ENCODE measurements at regions not wholly inside any gene's neighbourhood (a gene's known extent, or its start where the extent isn't known, plus 50 kb on each side); places are given as distances from the start of the nearest gene placed in this dataset.

DNA sequence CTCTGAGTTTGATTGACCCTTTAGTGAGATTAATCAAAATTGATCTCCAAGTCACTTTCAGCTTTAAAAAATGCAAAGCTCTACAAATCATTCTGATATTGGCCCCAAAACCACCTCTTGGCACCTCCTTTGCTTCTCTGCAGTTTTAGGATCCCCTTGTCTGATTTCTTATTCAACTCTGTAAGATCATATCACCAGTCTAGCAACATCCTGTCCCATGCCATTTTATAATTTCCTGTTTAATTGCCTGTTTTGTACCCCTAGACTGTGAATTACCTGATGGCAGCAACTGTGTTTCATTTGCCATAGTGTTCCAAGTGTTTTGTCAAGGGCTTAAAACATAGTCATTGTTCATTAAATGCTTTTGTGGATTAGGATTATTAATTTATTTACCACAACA, 406.3 kb upstream of the TRIB2 start:
- DNase-seq (no peak), ATAC-seq (ENCODE audit: low read depth) (no peak)
- Mint-ChIP-seq H3K4me3 (no peak overlapping the region), H3K27me3 (no peaks in the 10 kb centered on the region), H3K27ac (no peak overlapping the region), H3K36me3 (ENCODE audit: low read depth) (no peaks in the 10 kb centered on the region), H3K4me1 (peaks cover 17% of the 10 kb centered on the region), H3K9me3 (no peaks in the 10 kb centered on the region)
- TF ChIP-seq, protein P1, sequence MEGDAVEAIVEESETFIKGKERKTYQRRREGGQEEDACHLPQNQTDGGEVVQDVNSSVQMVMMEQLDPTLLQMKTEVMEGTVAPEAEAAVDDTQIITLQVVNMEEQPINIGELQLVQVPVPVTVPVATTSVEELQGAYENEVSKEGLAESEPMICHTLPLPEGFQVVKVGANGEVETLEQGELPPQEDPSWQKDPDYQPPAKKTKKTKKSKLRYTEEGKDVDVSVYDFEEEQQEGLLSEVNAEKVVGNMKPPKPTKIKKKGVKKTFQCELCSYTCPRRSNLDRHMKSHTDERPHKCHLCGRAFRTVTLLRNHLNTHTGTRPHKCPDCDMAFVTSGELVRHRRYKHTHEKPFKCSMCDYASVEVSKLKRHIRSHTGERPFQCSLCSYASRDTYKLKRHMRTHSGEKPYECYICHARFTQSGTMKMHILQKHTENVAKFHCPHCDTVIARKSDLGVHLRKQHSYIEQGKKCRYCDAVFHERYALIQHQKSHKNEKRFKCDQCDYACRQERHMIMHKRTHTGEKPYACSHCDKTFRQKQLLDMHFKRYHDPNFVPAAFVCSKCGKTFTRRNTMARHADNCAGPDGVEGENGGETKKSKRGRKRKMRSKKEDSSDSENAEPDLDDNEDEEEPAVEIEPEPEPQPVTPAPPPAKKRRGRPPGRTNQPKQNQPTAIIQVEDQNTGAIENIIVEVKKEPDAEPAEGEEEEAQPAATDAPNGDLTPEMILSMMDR (IDR thresholded peaks at IDR 0.05), result no peak
- intact Hi-C loops (cut with micrococcal nuclease), result no loop called here
- ChIA-PET CTCF (no interaction called here), POLR2A (no interaction called here)

DNA sequence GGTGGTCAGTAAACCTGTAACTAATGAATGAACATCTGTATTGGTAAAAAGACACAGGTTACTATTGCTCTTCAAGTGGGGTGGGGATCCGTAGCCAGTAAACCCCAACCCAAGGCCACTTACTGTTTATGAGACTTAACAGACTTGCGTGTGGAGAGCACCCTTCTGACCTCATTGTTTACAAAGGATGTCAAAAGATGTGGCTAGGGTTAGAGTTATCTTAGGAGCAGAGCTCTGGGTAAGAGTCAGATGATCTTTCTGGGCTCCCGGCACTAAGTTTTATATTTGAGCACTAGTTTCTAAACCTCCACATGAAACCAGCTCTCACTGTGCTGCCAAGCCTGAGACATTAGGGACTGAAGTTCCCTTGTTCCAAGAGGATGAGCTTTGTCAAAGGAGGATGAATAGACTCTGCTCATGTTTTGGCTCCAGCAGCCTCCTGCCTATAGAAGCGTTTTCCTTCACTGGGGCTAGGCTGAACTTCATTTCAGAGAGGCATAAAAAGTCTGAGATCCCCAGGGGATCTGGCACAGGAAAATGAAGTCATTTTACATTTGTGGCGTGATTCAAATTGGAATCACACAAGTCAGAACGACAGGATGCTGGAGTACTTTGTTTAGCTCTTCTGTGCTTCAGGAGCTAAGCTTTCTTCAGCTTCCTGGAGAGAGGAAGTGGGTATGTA, 403.1 kb upstream of the TRIB2 start:
- Mint-ChIP-seq H3K27me3 (no peaks in the 10 kb centered on the region), H3K27ac (no peak overlapping the region), H3K4me1 (peaks cover 17% of the 10 kb centered on the region), H3K9me3 (no peaks in the 10 kb centered on the region), H3K36me3 (ENCODE audit: low read depth) (no peaks in the 10 kb centered on the region), H3K4me3 (no peak overlapping the region)
- DNase-seq, result no peak
- intact Hi-C loops (cut with micrococcal nuclease), result no loop called here
- TF ChIP-seq, protein P1 (IDR thresholded peaks at IDR 0.05), result no peak
- CTCF ChIA-PET, result no interaction called here
- POLR2A ChIA-PET, result interaction anchor here (0.6 to 0.9 kb wide), 2 partner anchors 293 to 404 kb away, joined by 3 to 17 read pairs; no protein-coding TSS in a partner anchor
- ATAC-seq (ENCODE audit: low read depth), result no peak

DNA sequence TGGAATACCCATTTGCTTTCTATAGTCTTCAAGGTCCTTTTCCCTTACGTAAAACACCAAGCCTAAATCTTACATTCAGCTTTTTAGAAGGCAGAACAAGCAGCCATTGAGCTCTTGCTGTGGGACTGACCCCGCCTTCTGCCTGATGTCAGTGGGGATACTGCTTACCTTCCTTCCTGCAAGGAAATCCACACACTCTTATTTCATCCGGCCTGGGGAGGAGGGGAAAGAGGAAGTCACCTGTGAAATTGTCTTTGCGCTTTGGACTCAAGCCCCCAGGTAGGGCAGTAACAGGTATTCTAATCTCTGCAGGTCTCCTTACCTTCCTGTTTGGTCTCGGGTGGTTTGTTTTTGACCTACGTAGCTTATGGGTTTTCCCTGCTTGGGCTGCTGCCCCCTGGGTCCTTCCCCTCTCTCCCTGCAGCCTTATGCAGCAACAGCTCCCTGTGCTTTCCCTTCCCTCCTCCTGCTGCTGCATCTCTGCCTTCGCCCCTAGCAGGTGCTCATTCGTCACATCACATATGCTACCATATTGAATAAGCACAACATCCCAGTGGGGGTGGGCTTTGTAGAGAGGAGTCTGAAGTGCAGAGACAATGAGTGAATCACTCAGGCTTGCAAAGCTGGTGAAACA, 402.5 kb upstream of the TRIB2 start:
- Mint-ChIP-seq H3K4me1 (peaks cover 22% of the 10 kb centered on the region), H3K9me3 (no peaks in the 10 kb centered on the region), H3K36me3 (ENCODE audit: low read depth) (no peaks in the 10 kb centered on the region), H3K4me3 (no peak overlapping the region), H3K27ac (no peak overlapping the region), H3K27me3 (no peaks in the 10 kb centered on the region)
- TF ChIP-seq, protein P1 (IDR thresholded peaks at IDR 0.05), result no peak
- POLR2A ChIA-PET, result interaction anchor here (0.6 to 0.9 kb wide), 2 partner anchors 293 to 404 kb away, joined by 3 to 17 read pairs; no protein-coding TSS in a partner anchor
- intact Hi-C loops (cut with micrococcal nuclease), result no loop called here
- no peak for DNase-seq
- no peak for ATAC-seq (ENCODE audit: low read depth)
- CTCF ChIA-PET, result no interaction called here

DNA sequence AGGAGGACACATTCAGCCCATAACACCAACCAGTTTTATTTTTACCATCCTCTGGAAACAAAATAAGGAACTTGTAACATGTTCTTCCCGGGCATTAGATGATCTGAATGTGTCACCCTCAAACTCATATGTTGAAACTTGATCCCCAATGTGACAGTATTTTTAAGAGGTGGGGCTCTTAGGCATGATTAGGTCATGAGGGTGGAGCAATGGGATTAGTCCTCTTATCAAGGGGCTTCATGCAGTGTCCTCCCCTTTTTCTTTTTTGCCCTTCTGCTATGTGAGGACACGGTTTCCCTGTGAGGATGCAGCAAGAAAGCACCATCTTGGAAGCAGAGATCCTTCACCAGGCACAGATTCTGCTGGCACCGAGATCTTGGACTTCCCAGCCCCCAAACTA, 401.5 kb upstream of the TRIB2 start:
- Mint-ChIP-seq H3K27ac (no peak overlapping the region), H3K9me3 (no peaks in the 10 kb centered on the region), H3K36me3 (ENCODE audit: low read depth) (no peaks in the 10 kb centered on the region), H3K27me3 (no peaks in the 10 kb centered on the region), H3K4me3 (no peak overlapping the region), H3K4me1 (peaks cover 32% of the 10 kb centered on the region)
- TF ChIP-seq, protein P1 (IDR thresholded peaks at IDR 0.05), result no peak
- intact Hi-C loops (cut with micrococcal nuclease), result no loop called here
- CTCF ChIA-PET, result no interaction called here
- POLR2A ChIA-PET, result no interaction called here
- DNase-seq (no peak), ATAC-seq (ENCODE audit: low read depth) (no peak)

DNA sequence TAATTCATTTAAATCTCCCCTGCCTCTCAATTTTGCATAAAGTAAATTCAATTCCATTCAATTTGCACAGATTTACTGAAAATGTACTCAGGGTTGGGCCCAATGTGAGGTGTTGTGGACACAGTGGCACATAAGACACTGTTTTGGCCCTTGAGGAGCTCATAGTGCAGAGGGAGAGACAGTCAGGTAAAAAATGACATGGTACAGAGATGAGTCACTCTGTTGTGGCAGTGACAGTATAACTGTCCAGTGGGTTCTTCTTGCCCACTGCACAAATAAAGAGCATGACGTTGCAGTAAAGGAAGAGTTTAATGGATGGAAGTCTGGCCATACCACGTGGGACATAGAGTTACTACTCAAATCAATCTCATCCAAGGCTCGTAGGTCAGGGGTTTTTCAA, 400.3 kb upstream of the TRIB2 start:
- TF ChIP-seq, protein P1 (IDR thresholded peaks at IDR 0.05), result no peak
- no peak overlapping the region for H3K4me3 Mint-ChIP-seq
- H3K27me3 Mint-ChIP-seq, result no peaks in the 10 kb centered on the region
- intact Hi-C loops (cut with micrococcal nuclease), result no loop called here
- ChIA-PET CTCF (no interaction called here), POLR2A (no interaction called here)
- DNase-seq, result no peak
- H3K4me1 Mint-ChIP-seq, result peaks cover 42% of the 10 kb centered on the region
- ATAC-seq (ENCODE audit: low read depth), result no peak
- H3K9me3 Mint-ChIP-seq, result no peaks in the 10 kb centered on the region
- no peak overlapping the region for H3K27ac Mint-ChIP-seq
- no peaks in the 10 kb centered on the region for H3K36me3 Mint-ChIP-seq (ENCODE audit: low read depth)
